Smooth muscle cell (in vitro differentiated cells): ENCODE measurements at regions not wholly inside any gene's neighbourhood (a gene's known extent, or its start where the extent isn't known, plus 50 kb on each side); places are given as distances from the start of the nearest gene placed in this dataset.

Source experiments
- DNase-seq: peaks from one replicate; lab custom pipeline; 2025; ENCODE audit not compliant: unreplicated experiment; lab: John Stamatoyannopoulos, UW
- H2AFZ ChIP-seq: fragments of 200-600 bp; sonication (generic); 2 replicates; pipeline ENCODE4 v1.6.0; 2016; ENCODE audit warnings: antibody characterized with exemption, low read depth, mild to moderate bottlenecking
- H3F3A ChIP-seq: fragments of 200-600 bp; sonication (generic); 2 replicates; pipeline ENCODE4 v1.6.0; 2017; ENCODE audit warnings: antibody characterized with exemption, low read depth
- H3K27ac ChIP-seq: fragments of 200-600 bp; sonication (generic); 2 replicates; pipeline ENCODE4 v1.5.1; 2016; ENCODE audit warnings: low read depth, mild to moderate bottlenecking
- H3K27me3 ChIP-seq: fragments of 200-600 bp; sonication (generic); 2 replicates; pipeline ENCODE4 v1.6.1; 2016; ENCODE audit warnings: low read depth, mild to moderate bottlenecking
- H3K36me3 ChIP-seq: fragments of 200-600 bp; sonication (generic); 2 replicates; pipeline ENCODE4 v1.5.1; 2016; ENCODE audit warnings: low read depth
- H3K4me1 ChIP-seq: fragments of 200-600 bp; sonication (generic); 2 replicates; pipeline ENCODE4 v1.5.1; 2016; ENCODE audit warnings: low read depth
- H3K4me2 ChIP-seq: fragments of 200-600 bp; sonication (generic); 2 replicates; pipeline ENCODE4 v1.6.0; 2016; ENCODE audit warnings: mild to moderate bottlenecking
- H3K4me3 ChIP-seq: fragments of 200-600 bp; sonication (generic); 2 replicates; pipeline ENCODE4 v1.5.1; 2016; ENCODE audit warnings: mild to moderate bottlenecking
- H3K79me2 ChIP-seq: fragments of 200-600 bp; sonication (generic); 2 replicates; pipeline ENCODE4 v1.6.0; 2016; ENCODE audit warnings: low read depth, mild to moderate bottlenecking
- H3K9ac ChIP-seq: fragments of 200-600 bp; sonication (generic); 2 replicates; pipeline ENCODE4 v1.6.0; 2016; ENCODE audit warnings: low read depth
- H3K9me3 ChIP-seq: fragments of 200-600 bp; sonication (generic); replicated peaks from 2 replicates; pipeline ENCODE4 v1.5.1; 2016; ENCODE audit warnings: low read depth
- H4K20me1 ChIP-seq: fragments of 200-600 bp; sonication (generic); 2 replicates; pipeline ENCODE4 v1.6.0; 2016; ENCODE audit warnings: low read depth
- CTCF ChIP-seq: fragments of 200-600 bp; sonication (generic); IDR thresholded peaks from 2 replicates; pipeline ENCODE4 v1.5.1; 2017; ENCODE audit warnings: borderline replicate concordance, mild to moderate bottlenecking, antibody characterized with exemption; ENCODE audit not compliant: insufficient read depth, poor library complexity, severe bottlenecking
- WGBS: methylation state at CpG from one replicate; pipeline ENCODE4 v1.1.7; 2016; ENCODE audit warnings: low lambda C conversion rate; 5-methylcytosine and 5-hydroxymethylcytosine counted together

- 90% methylated on average over 2 of the region's 2 CpGs for WGBS
- Histone ChIP-seq H3K4me1 (peaks cover 18% of the 10 kb centered on the region), H3K79me2 (no peaks in the 10 kb centered on the region), H3K9me3 (peaks cover 9% of the 10 kb centered on the region), H3K9ac (no peak overlapping the region), H3K27me3 (no peaks in the 10 kb centered on the region), H3K4me2 (no peak overlapping the region), H3K4me3 (no peak overlapping the region), H3F3A (no peaks in the 10 kb centered on the region), H3K36me3 (peaks cover 3% of the 10 kb centered on the region), H3K27ac (no peak overlapping the region), H4K20me1 (no peaks in the 10 kb centered on the region), H2AFZ (no peak overlapping the region)
- DNase-seq = no peak
- TF ChIP-seq CTCF = no peak
These were observed 81.0 kb downstream of the SEMA4F start for GRCh38 chr2:74735009-74735408.

GRCh38 chr2:74735564-74735963 lies 81.5 kb downstream of the SEMA4F start:
- Histone ChIP-seq H3K9ac (no peak overlapping the region), H3K4me2 (no peak overlapping the region), H2AFZ (no peak overlapping the region), H3K36me3 (peaks cover 3% of the 10 kb centered on the region), H3K27ac (no peak overlapping the region), H3F3A (no peaks in the 10 kb centered on the region), H4K20me1 (no peaks in the 10 kb centered on the region), H3K4me3 (no peak overlapping the region), H3K9me3 (peaks cover 9% of the 10 kb centered on the region), H3K79me2 (no peaks in the 10 kb centered on the region), H3K27me3 (no peaks in the 10 kb centered on the region), H3K4me1 (peaks cover 21% of the 10 kb centered on the region)
- no peak for TF ChIP-seq CTCF
- 75% methylated on average over 3 of the region's 3 CpGs for WGBS
- no peak for DNase-seq

- H3K36me3 ChIP-seq = peaks cover 3% of the 10 kb centered on the region
- no peak overlapping the region for H3K4me3 ChIP-seq
- 87% methylated on average over 2 of the region's 2 CpGs for WGBS
- no peak overlapping the region for H3K27ac ChIP-seq
- no peak overlapping the region for H2AFZ ChIP-seq
- H3K9me3 ChIP-seq = peaks cover 9% of the 10 kb centered on the region
- no peaks in the 10 kb centered on the region for H3F3A ChIP-seq
- no peak overlapping the region for H3K4me2 ChIP-seq
- no peak for DNase-seq
- H3K27me3 ChIP-seq = no peaks in the 10 kb centered on the region
- no peak for TF ChIP-seq CTCF
- H4K20me1 ChIP-seq = no peaks in the 10 kb centered on the region
- peaks cover 31% of the 10 kb centered on the region for H3K4me1 ChIP-seq
- no peak overlapping the region for H3K9ac ChIP-seq
- no peaks in the 10 kb centered on the region for H3K79me2 ChIP-seq
These were observed 82.5 kb downstream of the SEMA4F start for GRCh38 chr2:74736589-74736988.

GRCh38 chr2:74738586-74738985 lies 84.5 kb downstream of the SEMA4F start:
- Histone ChIP-seq H3K36me3 (peaks cover 3% of the 10 kb centered on the region), H3K4me3 (no peak overlapping the region), H3K27ac (no peak overlapping the region), H3K4me2 (no peak overlapping the region), H3K9ac (no peak overlapping the region), H4K20me1 (no peaks in the 10 kb centered on the region), H3K79me2 (no peaks in the 10 kb centered on the region), H3K9me3 (peaks cover 9% of the 10 kb centered on the region), H3K27me3 (no peaks in the 10 kb centered on the region), H3K4me1 (peaks cover 35% of the 10 kb centered on the region), H2AFZ (no peak overlapping the region), H3F3A (no peaks in the 10 kb centered on the region)
- no peak for DNase-seq
- TF ChIP-seq CTCF = no peak
- 56% methylated on average over 6 of the region's 6 CpGs for WGBS
